Transverse colon (tissue), 4 donors: ENCODE measurements at regions not wholly inside any gene's neighbourhood (a gene's known extent, or its start where the extent isn't known, plus 50 kb on each side); places are given as distances from the start of the nearest gene placed in this dataset.

Experiments
- DNase-seq: peaks from one replicate; pipeline ENCODE4 v3.0.0-alpha.2; 2019
- H3K27ac ChIP-seq, 4 donors: fragments of 200-600 bp; sonication (generic); 2 replicates each; pipeline ENCODE4 v1.5.1; 2016 to 2018; ENCODE audit warnings: inconsistent platforms in 4 of 4
- H3K27me3 ChIP-seq: fragments of 200-600 bp; sonication (generic); 2 replicates; pipeline ENCODE4 v1.5.1; 2017; ENCODE audit warnings: inconsistent platforms
- H3K36me3 ChIP-seq, 4 donors: fragments of 200-600 bp; sonication (generic); 2 replicates each; pipeline ENCODE4 v1.5.1; 2017 to 2019; ENCODE audit warnings: inconsistent platforms in 4 of 4
- H3K4me1 ChIP-seq, 4 donors: fragments of 200-600 bp; sonication (generic); 2 replicates each; pipeline ENCODE4 v1.5.1; 2017 to 2020; ENCODE audit warnings: inconsistent platforms in 4 of 4
- H3K4me3 ChIP-seq, 4 donors: fragments of 200-600 bp; sonication (generic); 1 replicate in 1 of 4; 2 replicates in 3 of 4; pipeline versions ENCODE4 v1.5.1 to v1.6.1; 2017 to 2019; ENCODE audit warnings: inconsistent platforms in 4 of 4
- H3K9me3 ChIP-seq, 2 donors: fragments of 200-600 bp; sonication (generic); 2 replicates each; pipeline ENCODE4 v1.5.1; 2017 to 2019; ENCODE audit warnings: inconsistent platforms in 2 of 2
- EP300 ChIP-seq: sonication (generic); formaldehyde crosslinking; IDR thresholded peaks from one replicate; pipeline ENCODE4 v1.6.1; 2017; ENCODE audit warnings: antibody characterized with exemption, low read depth
- POLR2A ChIP-seq: fragments of 450-650 bp; IDR thresholded peaks from one replicate; pipeline ENCODE4 v1.6.1; 2016; ENCODE audit warnings: antibody characterized with exemption, mild to moderate bottlenecking, moderate library complexity
- POLR2AphosphoS5 ChIP-seq, 3 donors: sonication (generic); formaldehyde crosslinking; IDR thresholded peaks; one replicate each; pipeline ENCODE4 v1.6.1; 2016; ENCODE audit warnings: antibody characterized with exemption in 3 of 3
- WGBS, 2 donors: methylation state at CpG; one replicate each; pipeline ENCODE4 v1.1.5; 2018; ENCODE audit warnings: low coverage in 1 of 2; 5-methylcytosine and 5-hydroxymethylcytosine counted together
- in situ Hi-C, 4 donors: fragments of 200-750 bp; cut with MboI; loops; one replicate each; pipeline versions ENCODE4 v1.15.0 to v1.15.1; 2017; ENCODE audit warnings: low sequenced_read_pairs in 3 of 4, low pct_ligation_motif_present in 1 of 4, low pct_unique_long_range_greater_than_20kb in 1 of 4
- intact Hi-C: fragments of 100-400 bp; cut with DNase I; formaldehyde crosslinking; loops from one replicate; pipeline ENCODE4 v1.15.1; 2023; ENCODE audit warnings: low total_unique reads
- small RNA-seq, 4 donors: library from RNA; depleted of rRNA; stranded (forward); fragments of <200 nt; gene quantifications; one replicate each; pipeline ENCODE3, GENCODE V24; 2016
- TF ChIP-seq, protein P1 (sequence below), 5 experiments: fragments of 200-600 bp in 3 of 5; fragments of 450-650 bp in 2 of 5; sonication (generic) in 3 of 5; IDR thresholded peaks; 1 replicate in 2 of 5; 2 replicates in 3 of 5; pipeline ENCODE4 v1.5.1; 2016 to 2017; ENCODE audit warnings: antibody characterized with exemption in 5 of 5, inconsistent platforms in 3 of 5, mild to moderate bottlenecking in 2 of 5, moderate library complexity in 1 of 5

DNA sequence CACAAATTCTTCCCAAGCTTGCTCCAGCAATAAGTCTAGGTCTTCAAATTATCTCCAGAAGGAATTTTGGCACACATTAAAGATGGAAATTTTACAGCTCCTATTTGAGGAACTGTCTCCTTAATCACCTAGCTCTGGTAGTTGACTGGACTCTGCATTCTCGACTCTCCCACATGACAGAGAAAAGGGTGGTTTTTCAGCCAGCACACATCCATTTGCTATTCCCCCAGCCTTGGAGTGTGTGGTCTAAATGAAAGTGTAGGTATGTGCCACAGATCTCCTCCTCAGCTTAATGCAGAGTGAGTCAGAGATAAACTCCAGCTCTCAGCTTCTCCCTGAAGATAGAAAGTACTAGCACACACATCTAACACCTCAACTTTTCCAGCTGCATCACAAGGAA lies 62.2 kb upstream of the ALCAM start:
- in situ Hi-C loops (no loop called here), intact Hi-C loops (no loop called here)
- WGBS, 2 donors = 33 to 68% methylated on average over 1 of the region's 1 CpG
- DNase-seq = no peak
- no peaks in the 10 kb centered on the region for H3K27me3 ChIP-seq
- peaks cover 0 to 4% of the 10 kb centered on the region in 2 donors for H3K9me3 ChIP-seq
- H3K27ac ChIP-seq = no peak overlapping the region
- no peak for TF ChIP-seq POLR2AphosphoS5 (IDR thresholded peaks at IDR 0.05)
- TF ChIP-seq POLR2A = no peak
- no peak for TF ChIP-seq EP300
- TF ChIP-seq, protein P1, sequence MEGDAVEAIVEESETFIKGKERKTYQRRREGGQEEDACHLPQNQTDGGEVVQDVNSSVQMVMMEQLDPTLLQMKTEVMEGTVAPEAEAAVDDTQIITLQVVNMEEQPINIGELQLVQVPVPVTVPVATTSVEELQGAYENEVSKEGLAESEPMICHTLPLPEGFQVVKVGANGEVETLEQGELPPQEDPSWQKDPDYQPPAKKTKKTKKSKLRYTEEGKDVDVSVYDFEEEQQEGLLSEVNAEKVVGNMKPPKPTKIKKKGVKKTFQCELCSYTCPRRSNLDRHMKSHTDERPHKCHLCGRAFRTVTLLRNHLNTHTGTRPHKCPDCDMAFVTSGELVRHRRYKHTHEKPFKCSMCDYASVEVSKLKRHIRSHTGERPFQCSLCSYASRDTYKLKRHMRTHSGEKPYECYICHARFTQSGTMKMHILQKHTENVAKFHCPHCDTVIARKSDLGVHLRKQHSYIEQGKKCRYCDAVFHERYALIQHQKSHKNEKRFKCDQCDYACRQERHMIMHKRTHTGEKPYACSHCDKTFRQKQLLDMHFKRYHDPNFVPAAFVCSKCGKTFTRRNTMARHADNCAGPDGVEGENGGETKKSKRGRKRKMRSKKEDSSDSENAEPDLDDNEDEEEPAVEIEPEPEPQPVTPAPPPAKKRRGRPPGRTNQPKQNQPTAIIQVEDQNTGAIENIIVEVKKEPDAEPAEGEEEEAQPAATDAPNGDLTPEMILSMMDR (IDR thresholded peaks at IDR 0.05) = no peak
- H3K36me3 ChIP-seq = no peaks in the 10 kb centered on the region
- H3K4me3 ChIP-seq = no peak overlapping the region
- no peaks in the 10 kb centered on the region for H3K4me1 ChIP-seq

GRCh38 chr3:105315144-105315543 lies 51.6 kb upstream of the ALCAM start:
- H3K27ac ChIP-seq = no peak overlapping the region
- H3K9me3 ChIP-seq = no peaks in the 10 kb centered on the region
- H3K27me3 ChIP-seq = no peaks in the 10 kb centered on the region
- no peak overlapping the region for H3K4me3 ChIP-seq
- DNase-seq = no peak
- intact Hi-C loops (no loop called here), in situ Hi-C loops (no loop called here)
- no peaks in the 10 kb centered on the region for H3K36me3 ChIP-seq
- H3K4me1 ChIP-seq = no peaks in the 10 kb centered on the region
- TF ChIP-seq POLR2A (no peak), POLR2AphosphoS5 (IDR thresholded peaks at IDR 0.05) (no peak), EP300 (no peak)
- TF ChIP-seq, protein P1 (IDR thresholded peaks at IDR 0.05) = no peak
- WGBS, 2 donors = 43 to 81% methylated on average over 1 of the region's 1 CpG

DNA sequence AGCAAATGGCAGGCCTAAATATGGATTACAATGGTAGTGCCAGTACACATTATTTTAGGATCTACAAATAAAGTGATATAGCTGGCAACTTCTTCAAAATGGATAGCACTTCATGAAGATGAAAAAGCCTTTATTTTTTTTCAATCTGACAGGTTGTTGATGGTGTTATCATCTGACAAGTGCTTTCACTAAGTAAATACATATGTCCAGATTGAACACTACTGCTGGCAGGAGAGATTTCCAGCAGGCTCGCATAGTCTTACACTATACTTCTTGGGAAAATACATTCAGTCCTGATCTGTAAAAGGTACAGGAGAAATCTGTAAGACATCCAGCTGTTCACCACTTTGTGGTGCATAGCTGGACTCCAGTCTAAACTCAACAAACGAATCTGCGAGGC lies 50.9 kb upstream of the ALCAM start:
- intact Hi-C loops = no loop called here
- no peak for TF ChIP-seq EP300
- TF ChIP-seq POLR2AphosphoS5 (IDR thresholded peaks at IDR 0.05) = no peak
- TF ChIP-seq, protein P1 (IDR thresholded peaks at IDR 0.05) = no peak
- no peak for TF ChIP-seq POLR2A
- no peak overlapping the region for H3K27ac ChIP-seq
- no peaks in the 10 kb centered on the region for H3K36me3 ChIP-seq
- in situ Hi-C loops = no loop called here
- H3K4me1 ChIP-seq = no peaks in the 10 kb centered on the region
- no peaks in the 10 kb centered on the region for H3K9me3 ChIP-seq
- 66% methylated on average over 3 of the region's 3 CpGs; no CpG with 5 or more reads in 1 of the 2 donors for WGBS, 2 donors
- H3K27me3 ChIP-seq = no peaks in the 10 kb centered on the region
- DNase-seq = no peak
- no peak overlapping the region for H3K4me3 ChIP-seq

DNA sequence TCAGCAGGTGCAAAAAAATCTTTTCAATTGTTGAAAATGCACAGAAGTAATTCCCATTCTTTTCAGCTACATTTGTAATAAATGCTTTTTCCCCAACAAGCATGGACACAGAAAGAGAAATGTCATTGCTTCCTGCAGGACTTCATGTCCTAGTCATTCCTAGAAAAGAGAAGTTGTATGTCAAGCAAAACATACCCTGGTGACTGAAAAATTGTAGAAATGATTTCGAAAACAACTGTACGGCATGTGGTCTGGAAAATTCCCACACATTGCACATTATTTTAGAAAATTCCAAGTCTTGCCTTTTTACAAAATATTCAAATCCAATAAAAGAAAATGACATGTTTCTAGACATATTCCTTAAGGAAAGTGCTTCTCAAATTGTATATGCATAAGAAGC lies 50.4 kb upstream of the ALCAM start:
- no peak for DNase-seq
- Histone ChIP-seq H3K27ac (no peak overlapping the region), H3K36me3 (no peaks in the 10 kb centered on the region), H3K4me1 (no peaks in the 10 kb centered on the region), H3K27me3 (no peaks in the 10 kb centered on the region), H3K4me3 (no peak overlapping the region), H3K9me3 (no peaks in the 10 kb centered on the region)
- WGBS, 2 donors = 79 to 89% methylated on average over 2 of the region's 2 CpGs
- in situ Hi-C loops = no loop called here
- TF ChIP-seq POLR2A (no peak), POLR2AphosphoS5 (IDR thresholded peaks at IDR 0.05) (no peak), EP300 (no peak)
- TF ChIP-seq, protein P1 (IDR thresholded peaks at IDR 0.05) = no peak
- intact Hi-C loops = no loop called here

Small RNA genes in the stretch of these regions (small RNA-seq; reads per million reads assigned to genes)
- 0 reads per million in 4 donors for gene MIR548AB
- 0 reads per million in 4 donors for gene NDUFA4P2
- gene RNU1-43P = 0 to 0.18 (median 0.13) reads per million in 4 donors
- gene RNU6-461P = 0 reads per million in 4 donors
- 0 reads per million in 4 donors for gene TUBBP11
